ENCODE measurements at regions not wholly inside any gene's neighbourhood (a gene's known extent, or its start where the extent isn't known, plus 50 kb on each side); places are given as distances from the start of the nearest gene placed in this dataset.

GRCh38 chr15:29452881-29453731, 183.5 kb upstream of the NSMCE3 start:
- no peak for DNase-seq

- DNase-seq, result no peak
Observed at GRCh38 chr15:29451201-29451781, 181.7 kb upstream of the NSMCE3 start.

GRCh38 chr15:29449136-29449535, 179.5 kb upstream of the NSMCE3 start:
- DNase-seq, result peak in 1 of 5 experiments; percentile 8

GRCh38 chr15:29448320-29448719, 178.7 kb upstream of the NSMCE3 start:
- no peak for DNase-seq

- DNase-seq, result no peak
Observed at GRCh38 chr15:29446480-29446879, 176.9 kb upstream of the NSMCE3 start.

GRCh38 chr15:29442532-29442931, 172.9 kb upstream of the NSMCE3 start:
- no peak for DNase-seq

GRCh38 chr15:29440541-29440940, 170.9 kb upstream of the NSMCE3 start:
- DNase-seq, result no peak

GRCh38 chr15:29438703-29439055, 169.1 kb upstream of the NSMCE3 start:
- DNase-seq, result no peak

GRCh38 chr15:29437888-29438702, 168.5 kb upstream of the NSMCE3 start:
- no peak for DNase-seq

GRCh38 chr15:29435811-29436210, 166.2 kb upstream of the NSMCE3 start:
- DNase-seq, result no peak

- DNase-seq, result no peak
Observed at GRCh38 chr15:29434280-29434679, 164.7 kb upstream of the NSMCE3 start.

- no peak for DNase-seq
Observed at GRCh38 chr15:29433507-29434248, 164.1 kb upstream of the NSMCE3 start.

- DNase-seq, result no peak
Observed at GRCh38 chr15:29433050-29433318, 163.4 kb upstream of the NSMCE3 start.

GRCh38 chr15:29432191-29433049, 162.8 kb upstream of the NSMCE3 start:
- DNase-seq, result no peak

GRCh38 chr15:29430831-29431230, 161.2 kb upstream of the NSMCE3 start:
- no peak for DNase-seq

- DNase-seq, result no peak
Observed at GRCh38 chr15:29430124-29430523, 160.5 kb upstream of the NSMCE3 start.

- no peak for DNase-seq
Observed at GRCh38 chr15:29429584-29429983, 160.0 kb upstream of the NSMCE3 start.

GRCh38 chr15:29428925-29429573, 159.4 kb upstream of the NSMCE3 start:
- DNase-seq, result no peak

GRCh38 chr15:29425864-29426263, 156.2 kb upstream of the NSMCE3 start:
- no peak for DNase-seq

- DNase-seq, result no peak
Observed at GRCh38 chr15:29424118-29424517, 154.5 kb upstream of the NSMCE3 start.

- DNase-seq, result no peak
Observed at GRCh38 chr15:29422606-29423005, 153.0 kb upstream of the NSMCE3 start.

- no peak for DNase-seq
Observed at GRCh38 chr15:29420188-29420587, 150.6 kb upstream of the NSMCE3 start.

Data from T-helper 2 cell (primary cell).